DLD1 (cell line): ENCODE measurements at regions not wholly inside any gene's neighbourhood (a gene's known extent, or its start where the extent isn't known, plus 50 kb on each side); places are given as distances from the start of the nearest gene placed in this dataset.

Source experiments
- in situ Hi-C: cut with HindIII; loops from 2 replicates; pipeline ENCODE4 v1.10.0; 2017; ENCODE audit warnings: low sequenced_read_pairs

DNA sequence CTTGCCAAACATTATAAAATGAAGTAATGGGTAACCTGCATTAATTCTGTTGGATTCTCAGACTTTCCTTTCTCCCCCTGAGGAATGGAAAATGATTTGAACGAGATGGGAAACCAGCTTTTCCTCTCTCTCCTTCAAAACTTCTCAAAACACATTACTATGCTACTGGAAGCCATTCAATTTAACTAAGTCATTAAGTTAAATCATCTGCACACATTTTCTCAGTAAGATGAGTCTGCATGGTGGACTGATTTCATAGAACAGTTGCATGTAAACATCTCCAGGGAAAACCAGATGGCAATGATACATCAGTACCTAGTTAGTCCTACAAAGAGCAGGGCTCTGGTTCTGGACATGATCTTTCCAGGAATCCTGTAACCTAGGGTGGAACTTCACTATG, 59.9 kb downstream of the BMP4 start:
- in situ Hi-C loops: no loop called here

DNA sequence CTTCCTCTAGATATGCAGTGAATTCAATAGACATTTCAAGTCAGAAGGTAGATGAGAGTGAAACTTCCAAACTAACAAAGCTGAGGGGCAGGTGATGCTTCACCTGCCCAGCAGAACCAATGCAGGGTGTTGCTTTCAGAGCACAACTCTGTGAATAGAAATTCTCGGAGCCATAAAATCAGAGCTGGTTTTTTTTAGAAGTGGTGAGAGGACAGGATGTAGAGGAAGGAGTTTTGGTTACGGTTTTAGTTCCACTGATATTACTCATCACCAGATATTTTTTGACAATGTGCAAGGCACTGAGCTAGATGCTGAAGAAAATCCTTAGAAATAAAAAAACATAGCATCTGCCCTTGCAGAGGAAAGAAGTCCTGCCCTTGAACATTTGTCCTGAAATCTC, 62.2 kb downstream of the BMP4 start:
- in situ Hi-C loops: no loop called here

DNA sequence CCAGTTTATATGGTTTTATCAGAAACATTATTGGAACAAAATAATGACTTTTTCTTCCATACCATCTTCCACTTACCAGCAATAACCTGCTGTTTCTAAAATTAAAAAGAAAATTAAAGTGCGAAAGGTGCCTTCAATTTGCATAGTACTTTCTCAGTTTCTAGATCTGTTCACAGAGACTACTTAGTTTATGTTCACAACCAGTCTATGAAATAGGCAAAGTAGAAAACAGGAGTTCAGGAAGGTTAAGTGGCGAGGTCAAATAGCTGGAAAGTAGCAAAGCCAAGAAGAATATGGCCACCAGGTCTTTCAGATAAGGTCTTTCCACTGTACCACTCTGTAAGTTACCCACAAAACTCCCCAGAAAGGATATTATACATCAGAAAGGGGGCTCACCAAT, 63.3 kb downstream of the BMP4 start:
- in situ Hi-C loops: no loop called here

DNA sequence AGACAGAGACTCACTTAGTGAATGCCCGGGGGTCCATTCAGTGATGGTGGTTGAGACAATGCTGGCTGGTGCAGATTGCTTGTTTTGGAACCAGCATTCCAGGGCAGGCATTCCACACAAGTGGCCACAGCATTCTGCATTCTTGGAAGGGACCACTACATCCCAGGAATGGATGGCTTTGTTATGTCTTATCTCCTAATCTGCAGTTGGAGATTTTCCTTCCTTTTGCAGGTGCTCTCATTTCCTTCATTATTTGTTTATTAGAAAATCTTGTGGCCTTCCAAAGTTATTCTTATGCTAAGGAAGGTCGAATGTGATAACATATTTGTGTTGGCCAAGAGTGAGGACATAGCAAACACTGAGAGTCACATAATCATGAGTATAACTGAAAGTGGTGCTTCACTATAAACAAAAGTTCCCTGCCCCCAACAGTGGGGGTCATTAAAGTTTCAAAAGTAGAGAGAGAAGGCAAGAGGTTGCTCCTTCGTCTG, 66.0 kb downstream of the BMP4 start:
- in situ Hi-C loops: no loop called here

DNA sequence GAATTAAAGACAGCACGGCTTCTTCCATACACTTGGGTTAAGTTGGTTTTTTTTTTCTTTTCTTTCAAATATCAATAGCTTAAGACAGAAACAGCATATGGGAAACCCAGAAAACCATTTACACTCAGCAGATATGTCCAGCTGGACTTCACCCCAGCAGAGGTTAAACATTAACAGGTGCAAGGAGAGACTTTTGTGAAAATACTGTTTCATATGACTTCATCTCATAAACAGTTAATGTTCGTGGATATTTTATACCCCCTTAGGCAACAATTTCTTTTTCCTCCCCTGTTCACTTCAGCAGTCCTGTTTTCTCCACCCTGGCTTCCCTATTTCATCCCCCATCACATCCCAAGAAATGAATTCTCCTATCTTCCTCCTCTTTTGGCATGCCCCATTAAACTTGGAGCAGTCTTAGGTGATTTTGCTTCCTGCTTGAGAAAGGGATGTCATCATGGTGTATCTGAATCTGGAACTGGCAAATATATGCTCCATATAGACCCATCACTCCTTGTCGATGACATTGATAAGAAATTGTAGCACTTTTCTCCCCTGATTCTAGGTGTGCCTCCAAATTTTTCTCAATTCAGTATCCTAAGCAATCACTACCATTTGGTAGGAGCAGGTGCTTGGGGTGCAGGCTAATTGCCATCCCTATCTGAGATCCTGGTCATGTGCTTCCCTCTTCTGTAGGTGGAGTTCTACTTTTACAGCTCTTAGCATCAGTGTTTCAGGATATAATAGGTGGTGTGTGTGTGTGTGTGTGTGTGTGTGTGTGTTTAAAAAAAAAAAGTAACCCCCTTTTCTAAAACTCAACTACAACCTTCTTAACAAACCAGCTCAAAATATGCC, 67.9 kb downstream of the BMP4 start:
- in situ Hi-C loops: no loop called here

DNA sequence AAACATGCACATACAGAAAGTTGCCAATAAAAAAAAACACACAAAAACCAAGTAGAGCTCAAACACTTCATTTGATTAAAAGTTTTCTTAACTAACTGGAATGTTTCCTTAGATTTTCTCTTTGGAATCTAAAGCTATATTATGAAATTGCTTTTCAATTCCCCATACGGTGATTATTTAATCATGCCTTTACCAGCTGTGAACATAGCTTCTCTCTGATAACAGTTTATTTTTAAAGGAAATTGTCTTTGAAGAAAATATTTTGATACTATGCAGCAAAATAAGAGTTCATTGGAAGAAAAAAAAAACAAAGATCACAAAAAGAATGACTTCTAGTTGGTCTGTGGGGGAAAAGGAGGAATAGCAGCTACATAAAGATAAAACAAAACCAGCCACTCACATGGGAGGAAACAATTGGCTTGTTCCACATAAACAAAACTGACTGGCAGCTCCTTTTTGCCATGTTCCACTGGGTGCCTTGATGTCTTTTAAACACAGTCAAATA, 71.4 kb downstream of the BMP4 start:
- in situ Hi-C loops: no loop called here

DNA sequence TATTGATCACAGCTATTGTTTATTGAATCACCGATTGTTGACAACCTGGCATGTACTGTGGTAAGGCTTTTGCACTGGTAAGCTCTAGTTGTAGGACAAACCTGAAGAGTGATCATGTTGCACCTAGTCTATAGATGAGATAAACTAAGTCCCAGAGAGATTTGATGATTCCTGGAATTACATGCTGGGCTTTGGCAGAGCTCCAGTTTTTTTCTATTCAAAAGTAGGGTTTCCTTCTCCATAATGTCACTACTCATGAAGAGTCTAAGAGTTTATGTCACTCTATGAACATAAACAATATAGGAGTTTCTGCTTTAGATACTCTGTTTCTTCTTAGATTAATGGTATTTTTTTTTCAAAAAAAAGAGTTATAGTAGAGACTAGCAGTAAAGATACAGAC, 72.0 kb downstream of the BMP4 start:
- in situ Hi-C loops: no loop called here

DNA sequence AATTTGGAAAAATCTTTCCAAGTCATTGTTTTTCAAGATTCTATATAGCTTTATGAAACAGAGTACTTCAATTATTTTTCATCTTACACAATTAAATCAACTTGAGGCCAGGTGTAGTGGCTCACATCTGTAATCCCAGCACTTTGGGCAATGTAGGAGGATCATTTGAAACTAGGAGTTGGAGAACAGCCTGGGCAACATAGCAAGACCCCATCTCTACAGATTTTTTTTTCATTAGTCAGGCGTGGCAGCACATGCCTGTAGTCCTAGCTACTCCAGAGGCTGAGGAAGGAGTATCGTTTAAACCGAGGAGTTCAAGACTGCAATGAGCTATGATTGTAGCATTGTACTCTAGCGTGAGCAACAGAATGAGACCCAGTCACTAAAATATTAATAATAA, 72.9 kb downstream of the BMP4 start:
- in situ Hi-C loops: no loop called here

DNA sequence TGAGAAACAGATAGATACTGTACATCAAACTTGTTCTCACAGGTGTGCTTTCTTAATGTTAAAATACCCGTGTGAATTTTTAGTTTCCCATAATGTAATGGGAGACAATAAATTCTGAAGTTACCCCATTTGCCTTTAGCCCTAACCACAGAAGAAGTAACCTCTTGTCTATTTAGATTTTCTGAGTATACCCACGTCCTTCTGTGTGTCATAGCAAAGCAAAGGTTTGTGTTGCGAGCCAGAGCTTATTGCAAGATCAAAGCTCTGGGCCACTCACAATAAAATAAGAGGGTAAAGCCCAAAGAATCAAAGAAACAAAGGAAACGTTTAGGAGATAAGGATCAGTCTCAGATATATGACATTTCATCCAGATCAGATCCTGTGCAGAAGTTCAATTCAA, 73.9 kb downstream of the BMP4 start:
- in situ Hi-C loops: no loop called here

DNA sequence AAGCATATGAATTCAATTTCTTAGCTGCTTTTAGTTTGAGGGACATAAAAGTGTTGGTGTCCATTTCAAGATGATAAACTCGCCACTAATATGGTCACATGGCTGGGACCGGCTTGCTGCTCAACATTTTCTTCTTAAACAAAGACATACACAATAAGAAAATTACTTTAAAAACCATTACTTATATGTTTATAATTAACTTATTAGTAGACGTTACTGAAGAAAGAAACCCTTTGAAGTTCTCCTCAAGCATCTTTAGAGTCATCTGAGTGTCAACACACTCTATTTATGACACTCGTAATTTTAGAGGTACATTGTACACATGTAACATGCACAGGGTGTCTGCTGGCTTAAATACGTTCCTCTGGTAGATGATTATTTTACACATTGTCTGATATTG, 74.7 kb downstream of the BMP4 start:
- in situ Hi-C loops: no loop called here

DNA sequence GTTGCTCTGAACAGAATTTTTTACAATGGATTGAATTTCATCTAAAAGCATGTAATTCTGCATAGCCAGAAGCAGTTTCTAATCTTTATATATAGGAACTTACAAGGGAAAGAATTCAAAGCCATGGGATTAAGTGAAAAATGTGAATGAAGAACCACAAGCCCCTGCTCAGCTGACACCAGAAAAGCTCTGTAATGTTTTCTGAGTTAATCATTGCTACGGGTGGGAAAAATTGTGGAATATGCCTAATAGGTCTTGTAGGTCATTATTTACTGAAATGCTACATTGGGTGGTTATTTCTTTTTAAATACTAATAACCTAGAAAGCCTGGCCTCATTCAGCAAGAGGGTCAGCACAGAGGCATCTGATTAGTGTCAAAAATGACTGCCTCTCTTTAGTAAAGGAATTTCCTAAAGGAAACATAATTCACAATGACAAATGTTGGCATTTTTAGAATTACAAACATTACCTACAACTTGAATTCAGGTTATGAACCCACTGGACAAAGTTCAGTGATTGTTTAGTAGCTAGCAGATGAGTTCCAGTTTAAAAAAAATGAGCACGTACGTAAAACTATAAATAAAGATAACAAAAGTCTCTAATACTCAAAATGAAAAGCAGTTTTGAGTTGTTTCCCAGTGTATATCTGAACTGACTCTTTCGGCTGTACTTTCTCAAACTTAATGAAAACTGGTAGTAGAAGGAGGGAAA, 75.3 kb downstream of the BMP4 start:
- in situ Hi-C loops: no loop called here

DNA sequence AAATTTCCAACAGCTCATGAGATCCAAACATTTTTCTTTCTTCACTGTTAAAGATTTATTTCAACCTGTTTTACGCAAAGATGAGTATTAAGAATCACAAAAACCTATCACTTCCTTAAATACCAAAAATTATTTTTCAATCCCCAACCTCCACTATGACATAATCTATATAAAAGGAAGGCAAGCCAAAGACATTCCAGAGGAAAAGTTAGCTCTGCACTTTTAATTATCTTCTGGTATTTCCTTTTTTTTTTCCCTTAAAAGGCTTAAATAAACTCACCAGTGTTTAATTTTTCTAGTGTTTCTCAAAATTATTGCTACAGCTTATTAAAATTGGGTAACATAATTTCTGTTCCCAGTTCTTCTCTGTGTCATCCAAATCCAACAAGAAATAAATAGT, 75.9 kb downstream of the BMP4 start:
- in situ Hi-C loops: no loop called here

DNA sequence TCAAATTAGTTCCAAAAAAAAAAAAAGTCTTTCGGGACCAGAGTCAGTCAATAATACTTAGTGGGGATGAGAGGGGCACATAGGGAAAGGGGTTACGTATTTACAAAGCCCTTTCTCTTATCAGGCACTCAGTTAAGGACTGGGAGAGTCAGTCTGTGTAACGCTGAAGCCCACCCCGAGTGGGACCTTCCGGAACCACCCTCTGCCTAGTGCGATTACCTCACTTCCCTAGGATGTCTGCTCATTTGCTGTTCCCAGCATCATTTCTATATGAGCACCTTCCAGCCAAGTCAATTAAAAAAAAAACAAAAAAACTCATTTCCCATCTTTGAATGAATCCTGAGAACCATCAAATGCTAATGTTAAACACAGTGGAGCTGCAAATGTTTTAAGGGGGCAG, 76.9 kb downstream of the BMP4 start:
- in situ Hi-C loops: no loop called here

DNA sequence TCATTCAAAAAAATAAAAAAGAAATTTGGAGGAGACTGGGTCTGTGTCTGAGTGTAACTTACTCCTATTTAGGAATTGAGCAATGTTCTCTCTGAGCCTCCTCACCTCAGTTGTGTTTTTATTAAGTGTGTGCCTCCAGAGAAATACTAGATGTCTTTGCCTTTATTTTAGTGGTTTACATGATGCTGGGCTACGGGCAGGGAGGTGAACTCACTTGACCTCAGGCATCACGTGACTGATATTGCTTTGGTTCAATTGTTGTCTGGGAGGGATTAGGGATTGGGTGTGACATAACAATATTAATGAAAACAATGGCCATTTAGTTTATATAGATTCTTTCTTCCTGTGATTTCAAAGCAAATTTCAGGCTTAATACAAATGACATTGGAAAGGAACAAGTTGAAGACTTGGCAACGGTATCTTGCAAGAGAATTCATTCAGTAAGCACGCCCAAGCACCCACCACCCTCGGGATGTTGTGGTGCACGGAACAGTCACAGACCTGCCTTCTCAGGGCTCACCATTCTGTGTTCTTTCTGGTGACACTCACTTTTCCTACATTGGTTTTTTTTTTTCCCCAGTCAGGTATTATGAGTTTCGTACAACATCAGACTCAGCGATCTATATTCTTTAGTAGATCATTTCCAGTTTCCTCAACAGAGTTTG, 77.5 kb downstream of the BMP4 start:
- in situ Hi-C loops: no loop called here

DNA sequence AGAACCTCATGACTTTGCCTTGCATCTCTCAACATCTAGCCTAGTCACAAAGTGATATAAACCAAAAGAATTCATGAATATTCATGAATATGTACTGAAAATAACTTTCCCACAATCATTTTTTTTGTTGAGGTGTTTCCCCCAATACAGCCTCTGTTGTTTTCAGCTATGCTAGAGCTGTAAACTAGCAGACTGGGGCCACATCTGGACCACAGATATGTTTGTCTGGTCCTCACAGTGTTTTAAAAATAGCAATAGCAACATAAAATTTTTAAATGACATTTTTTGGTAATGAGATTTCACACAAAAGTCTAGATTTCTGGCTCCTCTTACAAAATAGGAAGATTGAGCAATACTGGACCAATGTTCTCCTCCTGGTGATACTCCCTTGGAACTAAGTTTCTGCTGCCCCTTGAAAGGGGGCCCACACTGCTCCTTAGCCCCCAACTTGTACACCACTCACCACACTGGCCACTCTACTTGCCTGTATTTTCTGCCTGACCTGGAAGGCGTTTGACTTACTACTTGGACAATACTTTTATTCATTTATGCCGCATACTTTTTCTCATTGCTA, 81.2 kb downstream of the BMP4 start:
- in situ Hi-C loops: no loop called here

DNA sequence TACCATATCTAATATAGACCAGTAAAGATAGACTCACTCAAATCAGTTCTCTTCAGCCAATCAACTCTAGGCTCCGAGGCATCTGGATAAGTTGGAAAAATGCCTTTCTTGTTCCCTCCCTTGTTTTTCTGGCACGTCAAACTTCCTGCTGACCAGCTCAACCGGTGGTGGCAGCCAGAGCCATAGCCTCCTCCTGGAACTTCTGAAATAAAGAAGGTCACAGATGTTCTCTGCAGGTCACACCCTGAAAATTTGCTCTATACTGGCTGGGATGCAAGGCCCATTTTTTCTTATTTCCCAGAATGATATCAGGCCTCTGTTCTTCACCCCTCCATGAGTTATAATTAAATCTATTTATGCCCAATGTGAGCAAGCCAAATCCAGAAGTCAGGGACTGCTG, 81.9 kb downstream of the BMP4 start:
- in situ Hi-C loops: no loop called here

DNA sequence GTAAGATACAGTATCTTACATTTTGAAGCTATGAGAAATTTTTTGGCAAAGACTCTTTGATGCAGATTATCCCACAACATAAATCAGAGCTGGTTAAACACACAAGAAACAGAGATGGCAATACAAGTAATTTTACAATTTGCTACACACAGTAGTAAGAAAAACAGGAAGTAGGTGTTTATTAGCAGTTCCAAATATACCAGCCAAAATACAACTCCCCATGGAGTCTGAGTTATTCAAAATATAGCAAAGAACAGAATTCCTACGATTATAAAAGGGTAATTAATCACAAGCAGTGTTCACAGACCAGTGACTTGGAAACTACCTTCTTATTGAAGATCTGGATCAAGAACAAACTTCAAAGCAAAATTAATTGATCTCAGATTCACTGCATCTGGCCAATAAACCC, 83.9 kb downstream of the BMP4 start:
- in situ Hi-C loops: no loop called here

DNA sequence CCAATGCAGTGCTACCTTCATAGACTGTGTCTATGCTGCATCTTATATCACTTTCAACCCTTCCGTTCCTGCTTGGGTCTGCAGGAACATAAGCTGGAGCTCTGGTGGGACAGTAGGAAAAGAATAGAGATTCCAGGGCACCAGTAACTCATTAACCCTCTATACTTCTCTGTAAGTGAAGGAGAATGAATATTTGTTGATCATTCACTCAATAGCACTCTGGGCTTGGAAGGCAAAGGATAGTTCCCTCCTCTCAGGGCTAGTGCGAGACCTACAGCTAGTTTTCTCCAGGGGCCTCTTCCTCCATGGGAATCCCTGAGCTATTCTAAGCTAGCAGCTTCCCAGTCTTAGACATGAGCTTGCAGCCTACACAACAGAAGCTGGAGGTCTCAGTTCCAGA, 84.7 kb downstream of the BMP4 start:
- in situ Hi-C loops: no loop called here

DNA sequence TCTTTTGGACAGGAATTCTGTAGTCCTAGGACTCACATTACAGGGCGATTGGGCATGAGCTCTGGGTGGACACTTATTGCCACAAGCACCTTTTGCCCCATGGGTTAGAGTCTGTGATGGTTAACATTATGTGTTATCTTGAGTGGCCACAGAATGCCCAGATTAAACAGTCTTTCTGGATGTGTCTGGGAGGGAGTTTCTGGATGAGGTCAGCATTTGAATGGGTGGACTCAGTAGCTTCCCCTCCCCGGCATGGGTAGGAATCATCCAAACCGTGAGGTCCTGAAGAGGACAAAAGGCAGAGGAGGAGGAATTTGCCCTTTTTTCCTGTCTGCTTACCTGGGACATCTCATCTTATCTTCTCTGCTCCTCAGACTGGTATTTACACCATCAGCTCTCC, 85.6 kb downstream of the BMP4 start:
- in situ Hi-C loops: no loop called here

DNA sequence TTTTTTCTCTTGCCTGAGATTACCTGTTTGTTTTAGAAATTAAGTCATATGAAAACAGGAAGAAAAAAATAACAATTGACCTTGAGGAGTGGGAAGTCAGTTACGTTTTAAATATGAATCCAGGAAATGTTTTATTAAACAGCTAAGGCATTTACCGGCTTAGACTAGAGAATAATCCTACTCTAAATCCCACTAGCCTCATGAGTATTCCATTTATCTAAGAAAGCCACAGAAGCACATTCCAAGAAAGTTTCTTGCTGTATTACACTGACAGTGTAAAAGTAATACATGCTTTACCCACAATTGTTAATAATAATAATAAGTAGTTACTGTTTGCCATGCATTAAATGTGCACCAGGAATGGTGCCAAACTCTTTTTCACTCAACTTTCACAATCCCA, 90.9 kb downstream of the BMP4 start:
- in situ Hi-C loops: no loop called here

DNA sequence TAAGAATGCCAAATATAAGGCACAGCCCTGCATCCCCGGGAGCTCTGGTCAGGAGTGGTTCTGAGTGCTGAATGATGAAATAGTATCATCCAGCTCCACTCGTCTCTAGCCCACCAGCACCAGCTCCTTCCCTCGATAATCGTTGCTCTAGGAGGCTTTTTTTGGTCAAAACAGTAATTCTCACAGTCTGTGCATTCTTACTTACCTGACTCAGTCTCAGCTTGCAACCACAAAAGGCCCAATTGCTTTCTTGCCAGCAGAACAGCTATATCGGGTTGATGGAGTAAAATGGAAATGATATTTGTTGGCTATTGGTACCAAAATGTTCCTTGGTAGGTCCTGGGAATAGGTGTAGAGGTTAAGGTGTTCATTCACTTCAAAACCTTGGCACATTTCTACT, 94.8 kb downstream of the BMP4 start:
- in situ Hi-C loops: no loop called here
